ENCODE measurements at regions not wholly inside any gene's neighbourhood (a gene's known extent, or its start where the extent isn't known, plus 50 kb on each side); places are given as distances from the start of the nearest gene placed in this dataset.

- no peak for TF ChIP-seq MAX (IDR thresholded peaks at IDR 0.05; ENCODE audit: low read depth)
- TF ChIP-seq TCF12 (IDR thresholded peaks at IDR 0.05), result no peak
- TF ChIP-seq CTCF (IDR thresholded peaks at IDR 0.05), result no peak
- no peak for TF ChIP-seq TAF1 (IDR thresholded peaks at IDR 0.05; ENCODE audit: borderline replicate concordance, low read depth, low read length)
- TF ChIP-seq JUND (IDR thresholded peaks at IDR 0.05), result no peak
- no peak for TF ChIP-seq YY1 (IDR thresholded peaks at IDR 0.05; ENCODE audit: low read depth)
- no peak for TF ChIP-seq GABPA (IDR thresholded peaks at IDR 0.05; ENCODE audit: low read depth)
Observed at GRCh38 chr6:168778201-168778600, 337.2 kb downstream of the SMOC2 start.
